SH-SY5Y (cell line): ENCODE measurements at regions not wholly inside any gene's neighbourhood (a gene's known extent, or its start where the extent isn't known, plus 50 kb on each side); places are given as distances from the start of the nearest gene placed in this dataset.

ENCODE experiments used
- GATA2 ChIP-seq: IDR thresholded peaks from 2 replicates; pipeline ENCODE4 v1.6.1; 2011; ENCODE audit warnings: mild to moderate bottlenecking, low read depth, low read length
- GATA3 ChIP-seq: IDR thresholded peaks from 2 replicates; pipeline ENCODE4 v1.6.1; 2011; ENCODE audit warnings: low read depth, mild to moderate bottlenecking, low read length, moderate library complexity

DNA sequence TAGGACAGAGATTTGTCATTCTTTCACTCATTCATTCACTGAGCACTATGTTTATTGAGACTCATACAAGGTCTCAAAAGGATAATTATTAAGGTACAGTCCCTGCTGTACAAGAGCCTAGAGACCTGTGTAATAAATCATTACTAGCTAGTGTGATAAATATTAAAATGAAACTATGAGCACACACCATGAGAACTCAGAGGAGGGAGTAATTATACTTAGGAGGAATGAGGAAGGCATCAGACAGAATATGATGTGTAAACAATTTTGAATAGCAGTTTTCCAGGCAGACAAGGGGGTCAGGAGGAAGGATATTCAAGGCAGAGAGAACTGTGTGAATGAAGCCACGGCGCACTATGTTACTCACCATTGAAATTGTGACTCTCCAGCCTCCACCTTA is 300.8 kb upstream of the ISX start:
- TF ChIP-seq GATA3 (no peak), GATA2 (no peak)
